ENCODE measurements at regions not wholly inside any gene's neighbourhood (a gene's known extent, or its start where the extent isn't known, plus 50 kb on each side); places are given as distances from the start of the nearest gene placed in this dataset.

DNA sequence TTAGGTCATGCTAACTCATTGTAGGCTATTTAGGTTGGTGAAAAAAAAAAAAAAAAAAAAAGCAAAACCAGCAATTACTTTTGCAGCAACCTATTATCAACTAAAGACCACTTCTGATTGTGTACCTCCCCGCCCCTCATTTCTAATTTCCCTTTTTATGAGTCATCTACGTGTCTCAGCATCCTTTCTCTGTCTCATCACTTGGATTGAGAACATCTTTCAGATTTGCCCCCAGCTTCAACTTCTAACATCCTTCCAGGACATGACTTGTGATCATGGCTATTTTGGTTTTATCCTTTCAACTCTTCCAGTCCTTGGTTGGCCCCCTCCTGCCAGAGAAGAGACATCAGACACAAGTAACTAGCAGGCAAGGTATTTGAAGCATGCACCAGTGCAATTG, 156.7 kb upstream of the CCN2 start (continued):
- TF ChIP-seq, protein P1, sequence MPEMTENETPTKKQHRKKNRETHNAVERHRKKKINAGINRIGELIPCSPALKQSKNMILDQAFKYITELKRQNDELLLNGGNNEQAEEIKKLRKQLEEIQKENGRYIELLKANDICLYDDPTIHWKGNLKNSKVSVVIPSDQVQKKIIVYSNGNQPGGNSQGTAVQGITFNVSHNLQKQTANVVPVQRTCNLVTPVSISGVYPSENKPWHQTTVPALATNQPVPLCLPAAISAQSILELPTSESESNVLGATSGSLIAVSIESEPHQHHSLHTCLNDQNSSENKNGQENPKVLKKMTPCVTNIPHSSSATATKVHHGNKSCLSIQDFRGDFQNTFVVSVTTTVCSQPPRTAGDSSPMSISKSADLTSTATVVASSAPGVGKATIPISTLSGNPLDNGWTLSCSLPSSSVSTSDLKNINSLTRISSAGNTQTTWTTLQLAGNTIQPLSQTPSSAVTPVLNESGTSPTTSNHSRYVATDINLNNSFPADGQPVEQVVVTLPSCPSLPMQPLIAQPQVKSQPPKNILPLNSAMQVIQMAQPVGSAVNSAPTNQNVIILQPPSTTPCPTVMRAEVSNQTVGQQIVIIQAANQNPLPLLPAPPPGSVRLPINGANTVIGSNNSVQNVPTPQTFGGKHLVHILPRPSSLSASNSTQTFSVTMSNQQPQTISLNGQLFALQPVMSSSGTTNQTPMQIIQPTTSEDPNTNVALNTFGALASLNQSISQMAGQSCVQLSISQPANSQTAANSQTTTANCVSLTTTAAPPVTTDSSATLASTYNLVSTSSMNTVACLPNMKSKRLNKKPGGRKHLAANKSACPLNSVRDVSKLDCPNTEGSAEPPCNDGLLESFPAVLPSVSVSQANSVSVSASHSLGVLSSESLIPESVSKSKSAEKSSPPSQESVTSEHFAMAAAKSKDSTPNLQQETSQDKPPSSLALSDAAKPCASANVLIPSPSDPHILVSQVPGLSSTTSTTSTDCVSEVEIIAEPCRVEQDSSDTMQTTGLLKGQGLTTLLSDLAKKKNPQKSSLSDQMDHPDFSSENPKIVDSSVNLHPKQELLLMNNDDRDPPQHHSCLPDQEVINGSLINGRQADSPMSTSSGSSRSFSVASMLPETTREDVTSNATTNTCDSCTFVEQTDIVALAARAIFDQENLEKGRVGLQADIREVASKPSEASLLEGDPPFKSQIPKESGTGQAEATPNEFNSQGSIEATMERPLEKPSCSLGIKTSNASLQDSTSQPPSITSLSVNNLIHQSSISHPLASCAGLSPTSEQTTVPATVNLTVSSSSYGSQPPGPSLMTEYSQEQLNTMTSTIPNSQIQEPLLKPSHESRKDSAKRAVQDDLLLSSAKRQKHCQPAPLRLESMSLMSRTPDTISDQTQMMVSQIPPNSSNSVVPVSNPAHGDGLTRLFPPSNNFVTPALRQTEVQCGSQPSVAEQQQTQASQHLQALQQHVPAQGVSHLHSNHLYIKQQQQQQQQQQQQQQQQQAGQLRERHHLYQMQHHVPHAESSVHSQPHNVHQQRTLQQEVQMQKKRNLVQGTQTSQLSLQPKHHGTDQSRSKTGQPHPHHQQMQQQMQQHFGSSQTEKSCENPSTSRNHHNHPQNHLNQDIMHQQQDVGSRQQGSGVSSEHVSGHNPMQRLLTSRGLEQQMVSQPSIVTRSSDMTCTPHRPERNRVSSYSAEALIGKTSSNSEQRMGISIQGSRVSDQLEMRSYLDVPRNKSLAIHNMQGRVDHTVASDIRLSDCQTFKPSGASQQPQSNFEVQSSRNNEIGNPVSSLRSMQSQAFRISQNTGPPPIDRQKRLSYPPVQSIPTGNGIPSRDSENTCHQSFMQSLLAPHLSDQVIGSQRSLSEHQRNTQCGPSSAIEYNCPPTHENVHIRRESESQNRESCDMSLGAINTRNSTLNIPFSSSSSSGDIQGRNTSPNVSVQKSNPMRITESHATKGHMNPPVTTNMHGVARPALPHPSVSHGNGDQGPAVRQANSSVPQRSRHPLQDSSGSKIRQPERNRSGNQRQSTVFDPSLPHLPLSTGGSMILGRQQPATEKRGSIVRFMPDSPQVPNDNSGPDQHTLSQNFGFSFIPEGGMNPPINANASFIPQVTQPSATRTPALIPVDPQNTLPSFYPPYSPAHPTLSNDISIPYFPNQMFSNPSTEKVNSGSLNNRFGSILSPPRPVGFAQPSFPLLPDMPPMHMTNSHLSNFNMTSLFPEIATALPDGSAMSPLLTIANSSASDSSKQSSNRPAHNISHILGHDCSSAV (CRISPR knock-in tag; IDR thresholded peaks at IDR 0.05; ENCODE audit: borderline replicate concordance): no peak

DNA sequence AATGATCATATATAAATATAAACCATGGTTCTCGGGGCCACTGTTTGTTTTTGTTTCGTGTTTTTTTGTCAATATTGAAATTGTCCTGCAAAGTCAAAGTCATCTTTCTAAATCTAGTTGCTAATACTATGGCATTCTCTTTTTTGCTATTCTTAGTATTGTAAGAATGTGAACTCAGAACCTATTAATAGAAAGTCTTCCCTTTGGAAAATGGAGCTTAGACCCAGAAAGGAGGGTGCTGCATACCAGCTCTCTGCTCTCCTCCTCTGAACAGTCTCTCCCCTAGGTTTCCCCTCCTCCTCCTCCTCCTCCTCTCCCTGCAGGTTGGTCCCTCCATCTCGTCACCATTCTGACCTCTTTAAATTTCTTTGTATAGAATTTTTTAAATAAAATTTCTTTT, 150.4 kb upstream of the CCN2 start:
- no peak overlapping the region for H3K27ac ChIP-seq (ENCODE audit: extremely low read length, insufficient read depth, low read length)
- FAIRE-seq (no peak), DNase-seq (ENCODE audit: low spot score) (no peak), ATAC-seq (no peak)
- no peaks in the 10 kb centered on the region for H3K79me2 ChIP-seq (ENCODE audit: insufficient read depth, low read length)
- H3K36me3 ChIP-seq (replicated peaks in 1 of 2; ENCODE audit: control insufficient read depth in 1 of 2, insufficient read depth in 2 of 2, low read length in 2 of 2): no peaks in the 10 kb centered on the region
- WGBS (ENCODE audit: low lambda C conversion rate): 6% methylated on average over 3 of the region's 3 CpGs
- BruUV-seq (replicated peaks): no TSS peak
- H3K9me3 ChIP-seq (ENCODE audit: low read length): no peaks in the 10 kb centered on the region
- ChIA-PET CTCF (ENCODE audit: low intra/inter-chr PET ratio, low total read pairs) (no interaction called here), POLR2A (interaction anchor here (2.1 kb wide), 1 partner anchor 150 kb away, joined by 6 read pairs; the partner anchor contains the start of gene CCN2)
- intact Hi-C loops (cut with micrococcal nuclease; ENCODE audit: unreplicated experiment): loop anchor here (5.0 kb wide), 1 partner anchor 61 kb away; no protein-coding TSS in a partner anchor
- H3K9ac ChIP-seq (ENCODE audit: insufficient read depth, low read depth, low read length): no peak overlapping the region
- H3K4me2 ChIP-seq (ENCODE audit: low read depth, low read length): no peak overlapping the region
- H3K27me3 ChIP-seq (ENCODE audit: control insufficient read depth in 1 of 2, insufficient read depth in 2 of 2, low read length in 2 of 2): 0 out of 5 replicates have a peak, but pooled peaks cover 0 to 2% of the 10 kb centered on the region in 2 experiments
- no peaks in the 10 kb centered on the region for H3K4me1 ChIP-seq (ENCODE audit: insufficient read depth, low read length)
- H2AFZ ChIP-seq (ENCODE audit: low read length): no peak overlapping the region
- in situ Hi-C loops (cut with HindIII; ENCODE audit: extremely low pct_ligation_motif_present, low pct_unique_long_range_greater_than_20kb): no loop called here
- no peaks in the 10 kb centered on the region for H4K20me1 ChIP-seq (ENCODE audit: insufficient read depth, low read length)
- no peak overlapping the region for H3K4me3 ChIP-seq (replicated peaks in 1 of 3; ENCODE audit: insufficient read depth in 1 of 3, low read depth in 2 of 3, low read length in 3 of 3)
- TF ChIP-seq, protein P2, sequence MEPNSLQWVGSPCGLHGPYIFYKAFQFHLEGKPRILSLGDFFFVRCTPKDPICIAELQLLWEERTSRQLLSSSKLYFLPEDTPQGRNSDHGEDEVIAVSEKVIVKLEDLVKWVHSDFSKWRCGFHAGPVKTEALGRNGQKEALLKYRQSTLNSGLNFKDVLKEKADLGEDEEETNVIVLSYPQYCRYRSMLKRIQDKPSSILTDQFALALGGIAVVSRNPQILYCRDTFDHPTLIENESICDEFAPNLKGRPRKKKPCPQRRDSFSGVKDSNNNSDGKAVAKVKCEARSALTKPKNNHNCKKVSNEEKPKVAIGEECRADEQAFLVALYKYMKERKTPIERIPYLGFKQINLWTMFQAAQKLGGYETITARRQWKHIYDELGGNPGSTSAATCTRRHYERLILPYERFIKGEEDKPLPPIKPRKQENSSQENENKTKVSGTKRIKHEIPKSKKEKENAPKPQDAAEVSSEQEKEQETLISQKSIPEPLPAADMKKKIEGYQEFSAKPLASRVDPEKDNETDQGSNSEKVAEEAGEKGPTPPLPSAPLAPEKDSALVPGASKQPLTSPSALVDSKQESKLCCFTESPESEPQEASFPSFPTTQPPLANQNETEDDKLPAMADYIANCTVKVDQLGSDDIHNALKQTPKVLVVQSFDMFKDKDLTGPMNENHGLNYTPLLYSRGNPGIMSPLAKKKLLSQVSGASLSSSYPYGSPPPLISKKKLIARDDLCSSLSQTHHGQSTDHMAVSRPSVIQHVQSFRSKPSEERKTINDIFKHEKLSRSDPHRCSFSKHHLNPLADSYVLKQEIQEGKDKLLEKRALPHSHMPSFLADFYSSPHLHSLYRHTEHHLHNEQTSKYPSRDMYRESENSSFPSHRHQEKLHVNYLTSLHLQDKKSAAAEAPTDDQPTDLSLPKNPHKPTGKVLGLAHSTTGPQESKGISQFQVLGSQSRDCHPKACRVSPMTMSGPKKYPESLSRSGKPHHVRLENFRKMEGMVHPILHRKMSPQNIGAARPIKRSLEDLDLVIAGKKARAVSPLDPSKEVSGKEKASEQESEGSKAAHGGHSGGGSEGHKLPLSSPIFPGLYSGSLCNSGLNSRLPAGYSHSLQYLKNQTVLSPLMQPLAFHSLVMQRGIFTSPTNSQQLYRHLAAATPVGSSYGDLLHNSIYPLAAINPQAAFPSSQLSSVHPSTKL (CRISPR knock-in tag; IDR thresholded peaks at IDR 0.05): no peak
- TF ChIP-seq ZNF136 (CRISPR knock-in tag; IDR thresholded peaks at IDR 0.05; ENCODE audit: low read depth) (no peak), ZBTB38 (CRISPR knock-in tag; IDR thresholded peaks at IDR 0.05) (no peak)
- TF ChIP-seq, protein P3, sequence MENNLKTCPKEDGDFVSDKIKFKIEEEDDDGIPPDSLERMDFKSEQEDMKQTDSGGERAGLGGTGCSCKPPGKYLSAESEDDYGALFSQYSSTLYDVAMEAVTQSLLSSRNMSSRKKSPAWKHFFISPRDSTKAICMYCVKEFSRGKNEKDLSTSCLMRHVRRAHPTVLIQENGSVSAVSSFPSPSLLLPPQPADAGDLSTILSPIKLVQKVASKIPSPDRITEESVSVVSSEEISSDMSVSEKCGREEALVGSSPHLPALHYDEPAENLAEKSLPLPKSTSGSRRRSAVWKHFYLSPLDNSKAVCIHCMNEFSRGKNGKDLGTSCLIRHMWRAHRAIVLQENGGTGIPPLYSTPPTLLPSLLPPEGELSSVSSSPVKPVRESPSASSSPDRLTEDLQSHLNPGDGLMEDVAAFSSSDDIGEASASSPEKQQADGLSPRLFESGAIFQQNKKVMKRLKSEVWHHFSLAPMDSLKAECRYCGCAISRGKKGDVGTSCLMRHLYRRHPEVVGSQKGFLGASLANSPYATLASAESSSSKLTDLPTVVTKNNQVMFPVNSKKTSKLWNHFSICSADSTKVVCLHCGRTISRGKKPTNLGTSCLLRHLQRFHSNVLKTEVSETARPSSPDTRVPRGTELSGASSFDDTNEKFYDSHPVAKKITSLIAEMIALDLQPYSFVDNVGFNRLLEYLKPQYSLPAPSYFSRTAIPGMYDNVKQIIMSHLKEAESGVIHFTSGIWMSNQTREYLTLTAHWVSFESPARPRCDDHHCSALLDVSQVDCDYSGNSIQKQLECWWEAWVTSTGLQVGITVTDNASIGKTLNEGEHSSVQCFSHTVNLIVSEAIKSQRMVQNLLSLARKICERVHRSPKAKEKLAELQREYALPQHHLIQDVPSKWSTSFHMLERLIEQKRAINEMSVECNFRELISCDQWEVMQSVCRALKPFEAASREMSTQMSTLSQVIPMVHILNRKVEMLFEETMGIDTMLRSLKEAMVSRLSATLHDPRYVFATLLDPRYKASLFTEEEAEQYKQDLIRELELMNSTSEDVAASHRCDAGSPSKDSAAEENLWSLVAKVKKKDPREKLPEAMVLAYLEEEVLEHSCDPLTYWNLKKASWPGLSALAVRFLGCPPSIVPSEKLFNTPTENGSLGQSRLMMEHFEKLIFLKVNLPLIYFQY (CRISPR knock-in tag; IDR thresholded peaks at IDR 0.05; ENCODE audit: borderline replicate concordance): no peak

Data from HepG2 (cell line).